Vagina (tissue), 2 donors: ENCODE measurements at regions not wholly inside any gene's neighbourhood (a gene's known extent, or its start where the extent isn't known, plus 50 kb on each side); places are given as distances from the start of the nearest gene placed in this dataset.

Experiments used
- CTCF ChIP-seq, 3 experiments: fragments of 450-650 bp in 2 of 3; fragments of 200-600 bp in 1 of 3; sonication (generic) in 1 of 3; IDR thresholded peaks; one replicate each; pipeline ENCODE4 v1.5.1; 2017 to 2019; ENCODE audit warnings: antibody characterized with exemption in 3 of 3, mild to moderate bottlenecking in 2 of 3, moderate library complexity in 2 of 3
- POLR2AphosphoS5 ChIP-seq, 2 donors: sonication (generic); formaldehyde crosslinking; IDR thresholded peaks; one replicate each; pipeline ENCODE4 v1.9.0; 2017; ENCODE audit warnings: antibody characterized with exemption in 2 of 2, mild to moderate bottlenecking in 2 of 2, low read depth in 1 of 2; ENCODE audit not compliant: insufficient read depth in 1 of 2

DNA sequence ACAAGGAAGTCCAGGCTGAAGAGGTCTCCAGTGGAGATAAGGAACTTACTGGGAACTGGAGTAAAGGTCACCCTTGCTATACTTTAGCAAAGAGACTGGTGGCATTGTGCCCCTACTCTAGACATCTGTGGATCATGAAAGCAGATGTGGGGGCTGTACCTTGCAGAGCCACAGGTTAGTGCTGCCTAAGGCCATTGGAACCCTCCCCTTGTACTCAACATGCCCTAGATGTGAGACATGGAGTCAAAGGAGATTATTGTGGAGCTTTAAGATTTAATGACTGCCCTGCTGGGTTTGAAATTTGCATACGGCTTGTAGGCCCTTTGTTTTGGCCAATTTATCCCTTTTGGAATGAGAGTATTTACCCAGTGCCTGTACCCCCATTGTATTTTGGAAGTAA is 397.3 kb upstream of the GRIN3A start:
- TF ChIP-seq CTCF (IDR thresholded peaks at IDR 0.05) (no peak), POLR2AphosphoS5 (IDR thresholded peaks at IDR 0.05; ENCODE audit: insufficient read depth in 1 of 2, low read depth in 1 of 2) (no peak)
